Activated CD4-positive, CD25-positive, alpha-beta regulatory T cell treated with anti-CD3 and anti-CD28 coated beads, Interleukin-2, amount 50 U/mL, for 24 hours (primary cell): ENCODE measurements at regions not wholly inside any gene's neighbourhood (a gene's known extent, or its start where the extent isn't known, plus 50 kb on each side); places are given as distances from the start of the nearest gene placed in this dataset.
"Not testable (repeated sequence)": the region's sequence is repeated elsewhere in the genome, so short reads cannot be mapped to it uniquely, and the experiment has no call there.

Source experiments
- ATAC-seq, 2 donors: fragments of 150-1000 bp; cut with Tn5 transposase; one replicate each; pipeline ENCODE4 v1.10.0; 2021; ENCODE audit warnings: mild to moderate bottlenecking in 1 of 2, moderate library complexity in 1 of 2

GRCh38 chr10:16242446-16242845 lies 194.4 kb upstream of the PTER start:
- no peak for ATAC-seq

GRCh38 chr10:16242859-16243613 lies 193.8 kb upstream of the PTER start:
- no peak for ATAC-seq

- not testable (repeated sequence) for ATAC-seq
These were observed 186.7 kb upstream of the PTER start for GRCh38 chr10:16250136-16250535.

GRCh38 chr10:16256336-16256735 lies 180.5 kb upstream of the PTER start:
- ATAC-seq: no peak

GRCh38 chr10:16258291-16259040 lies 178.3 kb upstream of the PTER start:
- ATAC-seq: no peak

GRCh38 chr10:16259726-16260125 lies 177.1 kb upstream of the PTER start:
- ATAC-seq: no peak

GRCh38 chr10:16260388-16260787 lies 176.4 kb upstream of the PTER start:
- ATAC-seq: no peak

GRCh38 chr10:16271571-16271970 lies 165.2 kb upstream of the PTER start:
- no peak for ATAC-seq

- ATAC-seq: no peak
These were observed 161.9 kb upstream of the PTER start for GRCh38 chr10:16274911-16275310.

GRCh38 chr10:16280595-16280994 lies 156.2 kb upstream of the PTER start:
- ATAC-seq: no peak

GRCh38 chr10:16292366-16292765 lies 144.4 kb upstream of the PTER start:
- no peak for ATAC-seq

GRCh38 chr10:16297069-16297468 lies 139.7 kb upstream of the PTER start:
- ATAC-seq: no peak

- ATAC-seq: no peak
These were observed 139.2 kb upstream of the PTER start for GRCh38 chr10:16297642-16298041.

- ATAC-seq: no peak
These were observed 132.5 kb upstream of the PTER start for GRCh38 chr10:16304311-16304710.

- ATAC-seq: no peak
These were observed 126.4 kb upstream of the PTER start for GRCh38 chr10:16310440-16310839.

GRCh38 chr10:16314259-16314658 lies 122.6 kb upstream of the PTER start:
- no peak for ATAC-seq

- ATAC-seq: no peak
These were observed 119.9 kb upstream of the PTER start for GRCh38 chr10:16316733-16317390.

- ATAC-seq: no peak
These were observed 95.2 kb upstream of the PTER start for GRCh38 chr10:16341637-16342036.

GRCh38 chr10:16348891-16349290 lies 87.9 kb upstream of the PTER start:
- ATAC-seq: no peak

GRCh38 chr10:16352146-16352545 lies 84.7 kb upstream of the PTER start:
- ATAC-seq: no peak

GRCh38 chr10:16360001-16360400 lies 76.8 kb upstream of the PTER start:
- ATAC-seq: no peak

- ATAC-seq: no peak
These were observed 76.4 kb upstream of the PTER start for GRCh38 chr10:16360425-16360824.

- no peak for ATAC-seq
These were observed 75.7 kb upstream of the PTER start for GRCh38 chr10:16361086-16361485.

GRCh38 chr10:16363741-16364140 lies 73.1 kb upstream of the PTER start:
- no peak for ATAC-seq
